GM18907 (cell line): ENCODE measurements at regions not wholly inside any gene's neighbourhood (a gene's known extent, or its start where the extent isn't known, plus 50 kb on each side); places are given as distances from the start of the nearest gene placed in this dataset.
"Not testable (repeated sequence)": the region's sequence is repeated elsewhere in the genome, so short reads cannot be mapped to it uniquely, and the experiment has no call there.

Experiments
- ATAC-seq: cut with Tn5 transposase; IDR thresholded peaks from one replicate; pipeline ENCODE4 v1.9.1; 2021; ENCODE audit warnings: mild to moderate bottlenecking, moderate library complexity; ENCODE audit not compliant: unreplicated experiment

GRCh38 chr7:81839708-81840369, 70.0 kb upstream of the HGF start:
- ATAC-seq, result peak; percentile 88

- no peak for ATAC-seq
Observed at GRCh38 chr7:81833401-81833800, 63.6 kb upstream of the HGF start.

- ATAC-seq, result no peak
Observed at GRCh38 chr7:81831883-81832282, 62.0 kb upstream of the HGF start.

- ATAC-seq, result not testable (repeated sequence)
Observed at GRCh38 chr7:81829511-81829910, 59.7 kb upstream of the HGF start.

GRCh38 chr7:81822811-81823210, 53.0 kb upstream of the HGF start:
- no peak for ATAC-seq

- ATAC-seq, result no peak
Observed at GRCh38 chr7:81819861-81820260, 50.0 kb upstream of the HGF start.
